C4-2B (cell line): ENCODE measurements at regions not wholly inside any gene's neighbourhood (a gene's known extent, or its start where the extent isn't known, plus 50 kb on each side); places are given as distances from the start of the nearest gene placed in this dataset.

Source experiments
- CTCF ChIP-seq: fragments of 450-650 bp; conservative IDR thresholded peaks from 2 replicates; pipeline ENCODE4 v1.5.1; 2017; ENCODE audit warnings: mild to moderate bottlenecking
- ZFX ChIP-seq: fragments of 450-650 bp; IDR thresholded peaks from 2 replicates; pipeline ENCODE4 v1.6.1; 2017

- TF ChIP-seq CTCF = no peak
- no peak for TF ChIP-seq ZFX
Measured at GRCh38 chr6:156534594-156534993, 242.6 kb upstream of the ARID1B start.
